LoVo (cell line): ENCODE measurements at regions not wholly inside any gene's neighbourhood (a gene's known extent, or its start where the extent isn't known, plus 50 kb on each side); places are given as distances from the start of the nearest gene placed in this dataset.

Experiments
- DNase-seq: peaks from one replicate; pipeline ENCODE4 v3.0.0-alpha.2; 2016; ENCODE audit warnings: low spot score

- no peak for DNase-seq
These were observed 254.1 kb downstream of the ARL4A start for GRCh38 chr7:12941512-12941911.

GRCh38 chr7:12942609-12943008 is 255.2 kb downstream of the ARL4A start:
- peak; percentile 80 for DNase-seq

- no peak for DNase-seq
These were observed 256.3 kb downstream of the ARL4A start for GRCh38 chr7:12943781-12944180.

DNA sequence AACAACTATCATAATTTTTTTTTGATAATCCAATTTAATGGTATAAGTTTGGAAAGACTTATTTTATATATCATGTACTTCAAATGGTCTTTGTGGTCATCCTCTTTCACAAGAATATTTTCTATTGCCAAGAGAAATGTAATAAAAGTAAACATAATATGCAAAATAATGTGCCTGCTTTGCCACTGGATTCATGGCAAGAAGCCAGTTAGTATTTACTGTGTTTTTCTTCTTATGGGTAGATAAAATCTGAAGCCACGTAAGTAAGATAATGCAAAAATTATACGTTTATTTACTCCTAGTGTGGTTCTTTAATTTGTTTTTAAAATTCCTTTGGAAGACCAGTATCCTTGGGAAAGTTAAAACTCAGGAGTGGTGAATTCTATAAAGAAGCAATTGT is 258.5 kb downstream of the ARL4A start:
- no peak for DNase-seq

- no peak for DNase-seq
These were observed 260.0 kb downstream of the ARL4A start for GRCh38 chr7:12947465-12947864.

- no peak for DNase-seq
These were observed 261.9 kb downstream of the ARL4A start for GRCh38 chr7:12949060-12949931.

- DNase-seq: peak; percentile 72
These were observed 264.0 kb downstream of the ARL4A start for GRCh38 chr7:12951397-12951801.

- DNase-seq: no peak
These were observed 267.1 kb downstream of the ARL4A start for GRCh38 chr7:12954380-12955033.

DNA sequence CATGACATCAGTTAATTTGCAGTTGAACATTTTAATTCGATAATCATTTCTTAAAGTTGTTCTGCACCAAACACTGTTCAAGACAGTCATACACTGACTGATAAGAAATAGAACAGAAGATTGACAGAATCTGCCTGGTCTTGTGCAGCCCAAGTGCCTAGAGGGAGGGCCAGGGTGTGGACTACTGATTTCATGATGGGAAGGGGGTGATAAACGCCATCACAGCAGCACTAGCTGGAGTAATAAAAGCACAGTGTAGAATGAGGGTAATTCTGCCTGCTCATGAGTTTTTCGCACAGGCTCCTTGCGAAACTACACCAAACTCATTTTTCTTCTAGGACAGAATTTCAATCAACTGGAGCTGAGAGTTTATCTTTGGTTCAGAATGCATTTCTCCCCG is 270.1 kb downstream of the ARL4A start:
- no peak for DNase-seq

DNA sequence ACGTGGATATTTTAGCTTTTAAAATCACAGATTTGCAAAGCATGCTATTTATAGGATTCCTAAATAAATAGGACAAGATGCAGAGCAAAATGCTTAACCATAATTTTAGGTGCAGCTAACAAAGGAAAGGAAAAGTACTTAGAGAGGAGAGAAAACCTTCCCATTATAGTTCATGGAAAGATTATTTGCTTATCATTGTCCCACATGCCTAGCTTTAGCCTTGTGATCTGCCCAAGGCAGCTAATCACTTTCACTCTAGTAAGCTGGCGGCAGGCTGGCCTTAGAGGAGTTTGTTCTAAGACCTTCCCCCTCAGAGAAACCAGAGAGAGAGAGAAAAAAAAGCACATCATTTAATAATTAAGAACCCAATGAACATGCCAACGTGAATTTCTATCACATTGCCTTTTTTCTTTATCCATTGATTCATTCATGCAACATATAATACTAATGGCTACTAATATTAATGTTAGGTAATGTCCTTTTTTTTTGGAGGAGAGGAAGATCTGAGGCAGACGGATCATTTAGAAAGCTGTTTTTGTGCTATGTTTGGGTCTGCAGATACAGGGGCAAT is 274.6 kb downstream of the ARL4A start:
- DNase-seq: no peak

DNA sequence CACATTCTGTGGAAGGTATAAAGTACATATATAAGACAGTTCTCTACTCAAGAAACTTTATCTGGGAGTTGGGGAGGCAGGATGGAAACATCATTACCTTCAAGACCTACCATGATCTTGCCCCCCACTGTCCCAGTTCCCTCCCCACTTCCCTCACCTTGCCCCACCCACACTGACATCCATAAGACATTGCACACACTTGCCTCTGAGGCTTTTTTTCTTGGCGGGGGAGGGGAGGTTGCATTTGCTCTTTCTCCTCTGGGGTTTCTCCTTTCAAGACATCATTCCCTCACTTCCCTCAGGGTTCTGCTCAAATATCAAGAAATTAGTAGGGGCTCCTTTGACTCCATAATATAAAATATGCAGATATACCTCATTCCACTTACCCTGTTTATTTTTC is 276.0 kb downstream of the ARL4A start:
- DNase-seq: no peak

DNA sequence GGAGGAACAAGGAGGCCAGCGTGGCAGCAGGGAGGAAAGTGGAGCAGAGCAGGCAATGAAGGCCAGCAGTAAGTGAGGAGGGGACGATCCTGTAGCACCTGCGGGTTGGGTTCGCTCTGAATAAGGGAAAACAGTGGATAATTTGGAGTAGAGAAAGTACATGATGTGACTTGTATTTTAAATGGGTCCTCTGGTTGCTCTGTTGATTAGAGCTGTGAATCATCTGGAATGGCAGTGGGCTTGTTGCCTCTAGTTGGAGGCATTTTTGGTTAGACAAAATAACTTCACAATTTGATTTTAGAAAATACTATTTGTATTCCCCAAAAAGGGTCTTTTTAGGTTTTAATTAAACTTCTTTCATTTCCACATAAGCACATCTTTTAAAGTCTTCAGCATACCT is 277.4 kb downstream of the ARL4A start:
- no peak for DNase-seq

GRCh38 chr7:12965767-12966166 is 278.3 kb downstream of the ARL4A start:
- peak; percentile 46 for DNase-seq

GRCh38 chr7:12967322-12967721 is 279.9 kb downstream of the ARL4A start:
- DNase-seq: no peak

DNA sequence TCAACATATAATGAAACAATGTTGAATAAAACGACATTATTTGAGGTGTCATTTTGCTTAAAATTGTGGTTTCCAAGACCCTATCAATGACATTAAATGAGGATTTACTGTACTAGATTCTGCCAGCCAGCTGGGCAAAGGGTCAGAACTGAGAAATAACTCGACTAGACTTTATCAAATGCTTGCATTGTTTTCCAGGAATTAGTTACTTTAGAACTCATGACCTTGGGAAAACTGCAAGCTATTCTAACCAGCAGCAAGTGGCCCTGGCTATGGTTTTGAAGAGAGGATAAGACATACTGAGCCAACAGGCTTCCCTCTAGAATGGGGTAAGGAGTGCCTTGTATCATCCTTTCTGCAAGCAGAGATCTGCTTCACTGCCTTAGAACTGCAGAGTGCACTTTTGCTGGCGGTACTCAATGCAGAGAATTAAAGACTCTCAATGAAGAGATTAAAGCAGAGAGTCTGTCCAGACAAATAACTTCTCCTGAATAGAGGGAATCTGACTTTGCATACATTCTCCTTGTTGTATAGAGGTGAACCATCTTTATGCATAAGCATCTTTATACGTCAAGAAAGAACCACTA is 281.5 kb downstream of the ARL4A start:
- no peak for DNase-seq

- DNase-seq: no peak
These were observed 283.2 kb downstream of the ARL4A start for GRCh38 chr7:12970626-12971025.

DNA sequence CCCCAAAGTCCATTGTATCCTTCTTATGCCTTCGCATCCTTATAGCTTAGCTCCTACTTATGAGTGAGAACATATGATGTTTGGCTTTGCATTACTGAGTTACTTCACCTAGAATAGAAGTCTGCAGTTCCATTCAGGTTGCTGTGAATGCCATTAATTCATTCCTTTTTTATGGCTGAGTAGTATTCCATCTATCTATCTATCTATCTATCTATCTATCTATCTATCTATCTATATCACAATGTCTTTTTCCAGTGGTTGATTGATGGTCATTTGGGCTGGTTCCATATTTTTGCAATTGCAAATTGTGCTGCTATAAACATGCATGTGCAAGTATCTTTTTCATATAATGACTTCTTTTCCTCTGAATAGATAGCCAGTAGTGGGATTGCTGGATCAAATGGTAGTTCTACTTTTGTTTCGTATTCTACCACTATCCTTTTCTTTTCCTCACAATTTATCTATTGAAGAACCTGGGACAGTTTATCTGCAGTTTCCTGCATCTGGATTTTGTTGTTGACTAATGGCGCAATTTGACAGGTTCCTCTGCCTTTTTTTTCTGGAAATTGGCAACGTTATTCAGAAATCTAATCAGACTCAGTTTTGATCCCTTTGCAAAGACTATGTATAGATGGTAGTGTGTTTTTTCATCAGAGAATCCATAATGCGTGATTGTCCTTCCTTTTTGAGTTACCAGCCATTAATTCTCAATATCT is 287.2 kb downstream of the ARL4A start:
- DNase-seq: no peak

DNA sequence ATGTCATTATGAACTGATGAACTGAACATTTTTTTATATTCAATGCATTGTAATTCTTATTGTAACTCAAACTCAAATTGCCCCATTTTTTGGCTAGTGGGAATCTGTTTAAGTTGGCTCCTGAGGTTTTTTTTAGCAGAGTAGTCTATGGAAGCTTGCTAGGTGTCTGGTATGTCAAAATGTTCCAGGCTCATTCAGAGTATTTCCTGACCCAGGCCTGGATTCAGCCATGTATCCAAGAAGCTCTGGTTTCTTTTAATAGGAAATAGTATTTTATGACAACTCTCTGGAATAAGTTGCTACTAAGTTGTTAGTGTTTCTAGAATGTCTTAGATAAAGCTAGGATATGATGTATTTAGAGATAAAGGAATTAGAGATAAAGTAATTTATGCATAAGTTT is 288.0 kb downstream of the ARL4A start:
- no peak for DNase-seq

DNA sequence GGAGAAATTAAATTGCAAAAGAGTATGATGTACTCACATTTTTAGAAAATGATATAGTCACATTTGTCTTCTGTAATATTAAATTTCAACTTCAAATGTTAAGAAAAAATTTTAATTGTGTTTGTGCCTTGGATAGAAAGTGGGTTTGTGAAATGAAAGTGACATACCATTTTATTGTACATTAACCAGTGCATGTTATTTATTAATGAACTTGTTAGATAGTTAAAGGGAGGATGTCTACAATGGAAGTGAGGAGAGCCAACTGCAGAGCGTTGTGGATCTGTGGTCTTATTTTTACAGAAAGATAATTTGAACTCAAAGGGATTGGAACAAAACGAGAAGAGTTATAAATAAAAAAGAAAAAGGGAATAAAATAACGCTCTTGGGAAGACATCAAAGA is 291.7 kb downstream of the ARL4A start:
- no peak for DNase-seq

- no peak for DNase-seq
These were observed 294.7 kb downstream of the ARL4A start for GRCh38 chr7:12982178-12982577.

- DNase-seq: no peak
These were observed 296.7 kb downstream of the ARL4A start for GRCh38 chr7:12984117-12984516.

GRCh38 chr7:12985228-12985627 is 297.8 kb downstream of the ARL4A start:
- DNase-seq: no peak
